DND-41 (cell line): ENCODE measurements at regions not wholly inside any gene's neighbourhood (a gene's known extent, or its start where the extent isn't known, plus 50 kb on each side); places are given as distances from the start of the nearest gene placed in this dataset.

Experiments
- EZH2 ChIP-seq: IDR thresholded peaks from 3 replicates; pipeline ENCODE4 v1.6.1; 2012; ENCODE audit warnings: borderline replicate concordance, low read depth, mild to moderate bottlenecking, moderate library complexity, low read length, inconsistent platforms; ENCODE audit not compliant: severe bottlenecking
- TF ChIP-seq, protein P1 (sequence below): IDR thresholded peaks from 2 replicates; pipeline ENCODE4 v1.5.1; 2012; ENCODE audit warnings: borderline replicate concordance, low read length, moderate library complexity, mild to moderate bottlenecking; ENCODE audit not compliant: poor library complexity, severe bottlenecking; ENCODE audit errors: extremely low read depth

DNA sequence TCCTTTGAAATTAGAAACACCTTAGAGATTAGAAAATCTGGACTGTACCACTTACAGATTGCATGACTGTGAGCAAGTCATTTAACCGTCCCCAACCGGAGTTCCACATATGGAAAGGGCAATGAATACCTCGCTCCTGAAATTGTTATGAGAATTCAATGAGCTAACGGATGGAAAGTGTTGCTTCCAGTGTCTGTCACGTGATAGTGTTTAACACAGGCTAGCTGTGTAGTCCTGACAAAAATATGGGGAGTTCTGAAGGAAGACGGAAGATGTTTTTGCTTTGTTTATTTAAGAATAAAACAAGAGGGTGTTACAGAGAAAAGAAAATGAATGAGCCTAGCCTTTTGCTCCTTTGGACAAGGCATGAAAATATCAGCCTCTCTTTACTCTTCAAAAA, 150.7 kb upstream of the SEMA6D start:
- TF ChIP-seq, protein P1, sequence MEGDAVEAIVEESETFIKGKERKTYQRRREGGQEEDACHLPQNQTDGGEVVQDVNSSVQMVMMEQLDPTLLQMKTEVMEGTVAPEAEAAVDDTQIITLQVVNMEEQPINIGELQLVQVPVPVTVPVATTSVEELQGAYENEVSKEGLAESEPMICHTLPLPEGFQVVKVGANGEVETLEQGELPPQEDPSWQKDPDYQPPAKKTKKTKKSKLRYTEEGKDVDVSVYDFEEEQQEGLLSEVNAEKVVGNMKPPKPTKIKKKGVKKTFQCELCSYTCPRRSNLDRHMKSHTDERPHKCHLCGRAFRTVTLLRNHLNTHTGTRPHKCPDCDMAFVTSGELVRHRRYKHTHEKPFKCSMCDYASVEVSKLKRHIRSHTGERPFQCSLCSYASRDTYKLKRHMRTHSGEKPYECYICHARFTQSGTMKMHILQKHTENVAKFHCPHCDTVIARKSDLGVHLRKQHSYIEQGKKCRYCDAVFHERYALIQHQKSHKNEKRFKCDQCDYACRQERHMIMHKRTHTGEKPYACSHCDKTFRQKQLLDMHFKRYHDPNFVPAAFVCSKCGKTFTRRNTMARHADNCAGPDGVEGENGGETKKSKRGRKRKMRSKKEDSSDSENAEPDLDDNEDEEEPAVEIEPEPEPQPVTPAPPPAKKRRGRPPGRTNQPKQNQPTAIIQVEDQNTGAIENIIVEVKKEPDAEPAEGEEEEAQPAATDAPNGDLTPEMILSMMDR, result no peak
- TF ChIP-seq EZH2, result no peak
